HG02840 (cell line): ENCODE measurements at regions not wholly inside any gene's neighbourhood (a gene's known extent, or its start where the extent isn't known, plus 50 kb on each side); places are given as distances from the start of the nearest gene placed in this dataset.

Experiments used
- ATAC-seq: cut with Tn5 transposase; IDR thresholded peaks from one replicate; pipeline ENCODE4 v1.9.1; 2021; ENCODE audit warnings: mild to moderate bottlenecking, moderate library complexity, moderate number of reproducible peaks; ENCODE audit not compliant: unreplicated experiment, low FRiP score

DNA sequence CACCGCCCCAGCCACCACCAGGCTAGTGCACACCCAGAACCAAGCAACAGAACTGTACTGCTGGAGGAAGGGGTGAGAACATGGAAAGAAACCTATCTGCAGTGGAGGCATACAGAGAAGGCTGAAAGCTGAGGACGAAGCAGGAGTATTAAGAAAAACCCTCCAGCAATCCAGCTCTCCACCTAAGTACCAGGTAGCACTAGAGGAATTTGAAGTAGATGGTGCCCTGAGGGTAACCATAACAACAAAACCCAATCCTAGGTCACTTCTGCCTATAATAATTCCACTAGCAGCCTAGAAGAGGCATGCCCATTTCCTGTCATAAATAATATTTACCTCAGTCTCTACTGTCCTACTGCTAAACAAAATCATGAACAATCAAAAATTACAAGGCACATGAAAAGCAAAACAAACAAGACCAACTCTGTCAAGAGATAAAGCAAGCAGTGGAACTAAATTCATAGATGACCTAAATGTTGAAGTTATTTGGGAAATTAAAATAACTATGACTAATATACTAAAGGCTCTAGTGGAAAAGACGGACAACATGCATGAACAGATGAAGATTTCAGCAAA, 51.1 kb downstream of the HYCC1 start:
- no peak for ATAC-seq

DNA sequence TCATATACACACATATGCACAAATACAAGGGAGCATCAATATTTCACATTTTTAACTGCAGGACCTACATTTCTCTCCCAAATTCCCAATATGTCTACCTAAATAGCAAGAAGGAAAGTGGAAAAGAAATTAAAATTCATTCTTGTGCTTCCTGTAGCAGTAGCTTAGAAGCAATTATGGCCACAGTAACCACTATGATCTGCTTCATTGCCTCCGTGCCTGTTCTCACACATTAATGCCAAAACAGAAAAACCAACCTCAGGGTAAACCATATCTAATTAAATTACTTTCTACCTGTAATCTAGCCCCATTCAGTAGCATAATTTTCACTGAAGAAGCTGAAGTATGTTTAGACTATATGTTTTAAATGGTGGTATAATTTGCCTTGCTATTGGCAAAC, 55.2 kb downstream of the HYCC1 start:
- ATAC-seq: no peak

DNA sequence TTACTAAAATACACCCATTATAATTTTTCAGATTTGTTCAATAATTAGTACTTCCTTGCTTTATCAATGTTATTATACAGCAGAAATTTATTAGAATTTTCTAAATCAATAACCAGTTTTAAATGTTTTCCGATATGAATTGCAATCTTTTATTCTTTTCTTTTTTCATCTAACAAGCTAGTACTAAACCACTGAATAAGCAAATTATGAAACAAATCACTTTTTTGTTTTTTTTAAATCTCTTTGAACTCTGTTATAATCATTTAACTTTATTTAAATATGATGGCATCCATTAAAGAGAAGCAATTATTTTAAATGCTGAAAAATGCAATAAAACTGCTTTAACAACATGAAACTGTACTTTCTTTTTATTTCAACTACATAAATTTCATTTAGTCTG, 59.7 kb downstream of the HYCC1 start:
- ATAC-seq: no peak

DNA sequence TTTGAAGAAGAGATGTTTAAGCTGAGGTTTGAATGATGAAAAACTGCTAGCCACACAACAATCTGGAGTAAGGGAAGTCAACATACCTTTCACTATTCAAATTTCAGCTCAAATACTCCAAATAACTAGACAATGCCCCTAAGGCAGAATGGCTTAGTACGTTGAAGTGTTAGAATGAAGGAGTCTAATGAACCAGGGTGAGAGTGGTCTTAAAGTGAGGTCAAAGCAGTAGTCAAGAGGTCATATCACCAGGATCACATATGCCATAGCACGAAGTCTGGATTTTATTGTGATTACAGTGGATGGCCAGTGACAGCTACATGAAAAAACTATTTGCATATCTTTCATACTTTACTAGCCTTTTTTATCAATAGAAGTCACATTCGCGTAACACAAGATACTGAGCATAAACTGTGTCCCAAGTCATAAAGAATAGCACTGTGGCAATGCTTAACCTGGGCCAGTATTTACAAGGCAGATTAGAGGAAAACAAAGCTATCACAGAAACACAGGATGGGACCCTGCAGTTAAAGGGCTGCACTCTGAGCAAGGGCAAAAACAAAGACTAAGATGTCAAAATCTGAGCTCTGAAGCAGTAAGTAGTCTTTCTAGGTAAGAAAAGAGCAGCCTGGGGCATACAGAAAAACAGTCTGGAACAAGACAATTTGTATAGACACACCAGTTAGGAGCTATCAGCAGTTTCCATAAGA, 61.5 kb downstream of the HYCC1 start:
- no peak for ATAC-seq

DNA sequence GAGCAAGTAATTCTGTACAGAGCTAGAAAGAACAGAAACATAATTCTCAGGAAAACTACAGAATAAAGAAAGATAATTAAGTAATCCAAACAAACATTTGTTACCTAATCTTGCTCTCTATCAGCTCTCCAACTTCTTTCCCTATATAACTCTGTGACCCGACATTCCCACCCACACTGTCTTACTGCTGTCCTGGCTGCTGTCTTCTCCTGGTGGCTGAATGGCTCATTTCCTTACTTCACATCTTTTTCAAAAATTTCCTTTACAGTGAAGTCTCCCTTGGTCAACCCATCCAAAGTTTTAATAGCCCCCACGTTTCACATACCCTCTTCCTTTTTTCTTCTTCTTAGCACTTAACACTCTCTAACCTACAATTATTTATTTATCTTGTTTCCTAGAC, 64.0 kb downstream of the HYCC1 start:
- no peak for ATAC-seq

DNA sequence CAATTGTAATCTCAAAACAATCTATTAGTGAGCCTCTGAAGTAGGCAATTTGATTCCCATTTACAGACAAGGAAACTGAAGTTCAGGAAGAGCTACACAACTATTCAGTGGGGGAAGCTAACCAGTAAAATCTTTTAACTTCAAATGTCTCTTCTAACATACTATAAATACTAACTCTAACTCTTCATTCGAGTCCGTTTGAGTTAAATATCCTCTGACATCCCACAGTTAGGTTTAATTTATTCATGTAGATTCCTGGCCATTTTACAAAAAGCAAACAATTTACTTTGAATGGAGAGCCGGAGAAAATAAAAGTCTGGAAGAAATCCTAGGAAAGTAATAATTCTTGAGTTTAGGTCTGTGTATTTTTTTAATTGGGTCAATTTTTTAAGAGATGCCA, 64.7 kb downstream of the HYCC1 start:
- no peak for ATAC-seq

DNA sequence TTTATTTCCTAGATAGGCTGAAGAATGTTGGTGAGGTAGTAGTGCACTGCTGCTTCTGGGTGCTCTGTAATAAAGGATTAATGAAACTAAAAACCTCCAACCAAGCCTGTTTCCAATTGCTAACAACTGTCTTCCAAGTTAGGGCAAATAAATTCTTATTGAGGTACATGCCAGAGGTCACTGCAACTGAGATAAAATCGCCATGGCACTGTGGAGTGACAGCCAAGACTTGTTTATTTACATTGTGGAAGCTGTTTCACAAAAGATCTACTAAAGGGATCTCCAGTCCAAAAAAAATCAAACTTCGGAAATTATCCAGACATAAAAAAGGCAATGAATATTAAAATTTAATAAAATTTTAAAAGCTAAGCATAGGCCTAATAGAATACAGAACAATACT, 65.2 kb downstream of the HYCC1 start:
- ATAC-seq: no peak

DNA sequence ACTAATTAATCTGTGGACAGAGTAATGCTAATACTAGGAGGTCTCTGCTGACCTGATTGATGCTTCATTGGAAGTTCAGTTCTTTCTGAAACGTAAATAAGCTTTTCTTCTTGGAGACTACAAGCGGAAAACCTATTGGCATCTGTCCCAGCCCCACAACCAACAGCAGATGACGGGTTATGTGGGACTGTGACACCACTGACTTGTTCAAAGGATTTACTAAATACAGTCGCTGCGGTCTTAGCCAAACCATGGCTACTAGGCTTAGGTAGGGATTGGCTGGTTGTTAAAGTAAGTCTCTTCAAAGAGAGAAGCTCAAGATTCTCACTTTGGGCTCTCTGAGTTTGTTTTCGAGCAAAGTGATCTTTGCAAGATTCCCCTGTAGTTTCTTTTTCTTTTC, 68.3 kb downstream of the HYCC1 start:
- ATAC-seq: no peak

DNA sequence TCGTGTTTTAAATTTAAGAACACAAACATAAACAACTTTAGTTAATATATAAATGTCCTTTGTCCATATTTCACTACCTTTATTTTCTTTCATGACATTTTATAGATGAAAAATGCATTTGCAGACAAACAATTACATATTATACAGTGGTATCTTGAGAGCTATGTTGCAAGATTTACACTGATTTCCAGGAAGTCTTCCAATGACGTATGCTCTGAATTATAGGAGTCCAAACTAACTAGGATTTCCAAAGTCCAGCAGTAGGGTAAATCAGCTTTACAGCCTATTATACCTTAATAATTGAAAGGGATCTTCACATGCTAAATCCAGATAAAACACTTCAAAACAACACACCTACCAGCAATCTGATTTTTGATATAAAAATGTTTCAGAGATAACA, 69.4 kb downstream of the HYCC1 start:
- no peak for ATAC-seq

DNA sequence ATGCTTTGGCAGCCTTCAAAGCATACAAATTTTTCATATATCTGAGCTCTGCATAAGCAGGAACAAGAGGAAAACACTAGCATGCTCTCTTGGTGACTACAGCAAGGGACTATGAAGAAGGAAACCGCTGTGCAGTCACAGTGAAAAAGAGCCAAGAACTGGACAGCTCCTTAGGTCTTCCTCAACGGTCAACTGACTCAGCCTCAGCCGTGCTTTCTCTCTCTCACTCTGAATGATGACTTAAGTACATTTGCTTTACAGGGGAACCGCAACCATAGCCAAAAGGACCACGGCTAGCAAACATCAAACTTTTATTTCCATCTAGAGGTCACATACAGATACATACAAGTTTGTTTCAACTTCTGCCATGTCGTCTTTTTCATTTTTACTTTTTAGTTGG, 69.9 kb downstream of the HYCC1 start:
- ATAC-seq: no peak

DNA sequence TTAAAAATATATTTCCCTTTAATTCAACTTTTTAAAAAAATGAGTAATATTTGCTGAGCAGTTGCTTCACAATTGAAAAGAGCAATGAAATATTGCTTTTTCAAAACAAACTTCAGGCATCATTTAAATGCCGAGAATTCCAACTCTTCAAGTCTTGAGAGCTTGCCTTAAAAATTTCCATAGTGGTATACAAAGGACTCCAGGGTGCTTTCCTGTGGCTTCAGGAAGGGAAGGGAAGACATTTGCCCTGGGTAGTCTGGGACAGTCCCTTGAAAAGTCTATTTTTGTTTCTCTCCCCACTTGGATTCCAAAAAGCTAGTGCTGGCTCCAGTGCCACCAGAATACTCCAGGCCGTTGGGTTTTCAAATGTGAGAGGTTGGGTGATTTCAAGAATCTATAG, 71.7 kb downstream of the HYCC1 start:
- ATAC-seq: no peak

DNA sequence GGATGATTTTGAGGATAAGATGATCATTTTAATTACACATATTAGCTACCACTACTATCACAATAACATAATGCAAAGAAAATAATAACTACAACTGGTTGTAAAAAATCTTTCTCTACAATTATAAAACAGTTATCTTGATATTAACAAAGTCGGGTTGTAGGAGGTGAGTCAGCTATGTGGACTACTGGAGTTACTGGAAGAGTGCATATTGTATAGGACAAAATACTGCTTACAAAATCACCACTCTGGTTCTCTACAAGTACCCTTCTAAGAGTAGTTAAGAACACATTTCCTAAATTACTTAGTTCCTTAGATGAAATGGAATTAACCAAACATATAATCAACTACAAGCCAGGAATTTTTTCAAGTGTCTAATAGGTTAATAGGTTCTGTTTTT, 74.1 kb downstream of the HYCC1 start:
- no peak for ATAC-seq

DNA sequence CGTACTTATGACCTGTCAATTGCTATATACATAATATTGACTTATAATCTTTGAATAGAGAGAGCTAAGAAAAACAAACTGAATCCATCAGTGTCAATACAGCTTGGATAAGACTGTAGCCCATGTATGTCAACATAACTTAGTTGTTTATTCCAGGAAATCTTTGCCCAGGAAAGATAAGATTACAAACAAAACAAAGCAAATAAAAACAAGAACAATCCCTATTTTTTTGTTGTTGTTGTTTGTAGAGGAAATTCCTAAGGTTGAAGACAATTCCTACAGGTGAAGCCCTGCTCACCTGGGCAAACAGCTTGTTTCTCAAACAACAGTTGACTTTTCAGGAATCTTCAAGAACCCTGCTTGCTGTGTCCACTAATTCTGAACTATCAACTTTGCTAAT, 76.0 kb downstream of the HYCC1 start:
- ATAC-seq: no peak

DNA sequence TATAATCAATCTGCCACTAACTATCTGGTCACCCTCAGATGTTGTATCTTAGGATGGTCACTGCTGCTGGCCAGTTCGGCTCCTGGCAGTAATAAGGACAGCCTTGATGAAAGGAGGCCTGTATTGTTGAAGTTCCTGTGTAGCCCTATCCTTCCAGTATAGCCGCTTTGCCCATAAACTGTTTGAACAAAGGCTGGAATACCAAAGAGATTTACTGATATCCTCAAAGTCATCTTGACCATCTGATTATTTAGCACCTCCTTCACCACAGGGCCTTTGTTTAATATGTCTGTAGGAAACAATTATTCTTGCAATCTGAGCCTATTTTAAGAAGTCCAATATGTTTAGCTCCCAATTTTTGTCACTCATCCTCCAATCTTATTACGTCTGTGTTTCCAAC, 77.7 kb downstream of the HYCC1 start:
- no peak for ATAC-seq

DNA sequence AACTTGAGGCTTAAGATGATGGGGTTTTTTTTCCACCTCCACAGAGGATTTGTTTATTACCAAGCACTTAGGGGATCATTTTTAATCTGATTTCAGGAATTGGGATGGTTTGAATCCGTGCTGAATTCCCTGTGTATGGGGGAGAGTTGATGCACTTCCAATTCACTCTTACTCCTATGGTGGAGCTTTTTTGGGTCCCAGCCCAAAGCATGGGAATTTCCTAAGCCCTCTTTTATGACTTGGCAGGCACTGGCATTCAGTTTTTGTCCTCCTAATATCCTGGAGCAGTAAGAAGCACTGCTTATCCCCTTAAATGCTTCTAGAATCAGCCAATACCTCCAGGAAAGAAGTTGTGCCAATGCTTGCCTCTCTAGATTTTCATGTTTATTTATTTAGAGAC, 78.7 kb downstream of the HYCC1 start:
- no peak for ATAC-seq

DNA sequence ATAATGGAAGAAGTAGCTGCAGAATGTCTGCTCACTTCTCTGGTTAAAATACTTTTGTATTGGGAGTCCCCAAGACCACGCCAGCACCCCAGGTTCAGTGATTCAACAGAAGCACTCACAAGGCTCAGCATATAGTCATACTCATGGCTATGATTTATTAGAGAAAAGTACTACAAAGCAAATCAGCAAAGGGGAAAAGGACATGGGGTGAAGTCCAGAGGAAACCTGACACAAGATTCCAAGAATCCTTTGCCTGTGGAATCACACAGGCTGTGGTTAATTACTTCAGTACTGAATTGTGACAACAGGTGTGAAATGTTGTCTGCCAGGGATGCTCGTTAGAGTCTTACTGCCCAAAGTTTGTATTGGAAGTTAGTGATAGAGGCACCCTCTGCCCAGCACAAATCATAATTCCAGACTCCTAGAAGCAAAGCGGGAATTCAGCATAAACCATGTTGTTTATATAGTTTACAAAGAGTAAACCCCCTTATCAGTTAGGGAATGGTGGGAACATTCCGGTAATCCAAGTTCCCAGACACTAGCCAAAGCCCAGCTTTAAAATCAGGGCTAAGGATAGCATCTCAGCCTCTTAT, 79.4 kb downstream of the HYCC1 start:
- no peak for ATAC-seq

DNA sequence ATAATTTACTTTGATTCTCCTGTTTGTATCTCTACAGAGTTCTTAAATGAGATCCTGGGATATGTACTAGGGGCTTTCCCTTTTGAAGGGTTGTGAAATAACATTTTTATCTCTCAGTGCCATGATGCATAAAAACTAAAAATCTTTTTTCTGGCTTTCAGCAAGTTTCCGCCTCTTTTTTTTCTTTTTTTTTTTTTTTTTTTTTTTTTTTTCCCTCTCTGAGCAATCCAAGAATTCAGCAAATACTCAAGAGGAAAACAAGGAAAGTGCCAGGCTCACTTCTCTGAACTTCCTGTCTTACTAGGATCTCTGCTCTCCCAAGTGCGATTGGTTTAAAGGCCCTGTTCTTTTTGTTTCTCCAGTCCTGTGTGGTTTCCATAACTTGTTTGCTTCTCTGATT, 79.9 kb downstream of the HYCC1 start:
- no peak for ATAC-seq

DNA sequence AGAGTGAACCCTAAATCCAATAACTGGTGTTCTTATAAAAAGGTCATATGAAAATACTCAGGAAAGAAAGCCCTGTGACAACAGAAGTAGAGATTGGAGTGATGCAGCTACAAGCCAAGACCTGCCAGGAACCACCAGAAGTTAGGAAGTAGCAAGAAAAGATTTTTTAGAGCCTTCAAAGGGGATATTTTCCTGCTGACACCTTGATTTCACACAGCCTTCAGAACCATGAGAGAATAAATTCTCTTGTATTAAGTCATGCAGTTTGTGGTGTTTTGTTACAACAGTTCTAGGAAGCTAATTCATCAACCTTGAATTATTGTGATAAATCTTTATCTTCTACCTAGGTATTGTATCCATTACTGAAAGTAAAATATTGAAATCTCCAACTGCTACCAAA, 81.0 kb downstream of the HYCC1 start:
- ATAC-seq: no peak

DNA sequence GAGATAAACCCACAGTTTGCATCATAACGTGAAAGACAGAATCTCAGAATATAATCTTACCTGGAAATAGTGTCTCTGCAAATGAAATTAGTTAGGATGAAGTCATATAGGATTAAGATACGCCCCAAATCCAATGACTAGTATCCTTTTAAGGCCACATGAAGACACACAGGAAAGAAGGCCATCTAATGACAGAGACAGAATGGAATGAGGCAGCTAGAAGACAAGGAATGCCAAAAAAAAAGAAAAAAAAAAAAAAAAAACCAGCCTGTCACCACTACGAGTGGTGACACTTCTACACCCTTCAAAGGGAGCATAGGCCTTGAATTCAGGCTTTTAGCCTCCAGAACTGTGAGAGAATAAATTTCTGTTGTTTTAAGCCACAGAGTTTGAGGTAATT, 82.9 kb downstream of the HYCC1 start:
- ATAC-seq: no peak

DNA sequence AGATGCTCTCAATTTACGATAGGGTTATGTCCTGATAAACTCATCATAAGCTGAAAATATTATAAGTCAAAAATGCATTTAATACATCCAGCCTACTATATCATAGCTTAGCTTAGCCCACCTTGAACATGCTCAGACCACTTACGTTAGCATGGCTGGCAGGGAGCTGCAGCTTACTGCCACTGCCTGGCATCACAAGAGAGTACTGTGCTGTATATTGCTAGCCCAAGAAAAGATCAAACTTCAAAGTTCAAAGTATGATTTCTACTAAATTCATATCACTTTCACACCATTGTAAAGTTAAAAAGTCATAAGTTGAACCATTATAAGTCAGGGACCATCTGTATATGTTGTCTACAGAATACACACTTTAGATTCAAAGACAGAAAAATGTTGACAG, 91.6 kb downstream of the HYCC1 start:
- ATAC-seq: no peak

DNA sequence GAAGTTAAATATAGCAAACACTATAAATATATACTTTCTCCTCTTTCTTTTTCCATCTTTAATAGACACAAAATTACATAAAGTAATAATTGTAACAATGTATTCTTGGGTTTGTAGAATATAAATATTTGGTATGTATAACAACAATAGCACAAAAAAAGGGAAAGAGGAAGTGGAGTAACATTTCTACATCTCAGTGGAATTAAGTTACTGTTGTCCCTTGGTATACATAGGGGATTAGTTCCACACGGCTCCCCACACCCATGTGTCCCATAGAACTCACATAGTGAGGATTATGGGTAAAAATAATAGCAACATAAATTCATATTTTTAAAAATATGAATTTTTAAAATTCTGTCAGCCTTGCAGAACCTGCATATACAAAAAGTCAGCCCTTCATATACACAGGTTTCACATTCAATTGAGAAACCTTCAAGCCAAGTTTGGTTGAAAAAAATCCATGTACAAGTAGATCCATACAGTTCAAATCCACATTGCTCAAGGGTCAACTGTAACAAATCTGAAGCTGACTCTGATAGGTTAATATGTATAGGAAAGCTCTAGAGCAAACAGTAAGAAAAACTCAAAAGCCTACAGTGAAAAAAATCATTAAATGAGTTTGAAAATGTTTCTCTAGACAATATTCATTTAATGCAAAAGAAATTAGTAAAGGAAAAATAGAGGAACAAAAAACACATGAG, 92.4 kb downstream of the HYCC1 start:
- ATAC-seq: no peak

DNA sequence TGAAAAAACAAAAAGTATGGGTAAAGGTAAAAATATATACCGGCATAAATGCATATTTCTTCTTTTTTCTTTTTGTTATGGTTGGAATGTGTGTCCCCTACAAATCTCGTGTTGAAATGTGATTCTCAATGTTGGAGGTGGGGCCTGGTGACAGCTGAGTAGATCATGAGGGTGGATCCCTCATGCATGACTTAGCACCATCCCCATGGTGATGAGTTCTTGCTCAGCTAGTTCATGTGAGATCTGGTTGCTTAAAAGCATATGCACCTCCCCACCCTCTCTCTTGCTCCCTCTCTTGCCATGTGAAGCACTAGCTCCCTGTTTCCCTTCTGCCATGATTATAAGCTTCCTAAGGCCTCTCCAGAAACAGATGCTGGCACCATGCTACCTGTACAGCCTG, 93.3 kb downstream of the HYCC1 start:
- ATAC-seq: no peak
